ENCODE measurements at regions not wholly inside any gene's neighbourhood (a gene's known extent, or its start where the extent isn't known, plus 50 kb on each side); places are given as distances from the start of the nearest gene placed in this dataset.

DNA sequence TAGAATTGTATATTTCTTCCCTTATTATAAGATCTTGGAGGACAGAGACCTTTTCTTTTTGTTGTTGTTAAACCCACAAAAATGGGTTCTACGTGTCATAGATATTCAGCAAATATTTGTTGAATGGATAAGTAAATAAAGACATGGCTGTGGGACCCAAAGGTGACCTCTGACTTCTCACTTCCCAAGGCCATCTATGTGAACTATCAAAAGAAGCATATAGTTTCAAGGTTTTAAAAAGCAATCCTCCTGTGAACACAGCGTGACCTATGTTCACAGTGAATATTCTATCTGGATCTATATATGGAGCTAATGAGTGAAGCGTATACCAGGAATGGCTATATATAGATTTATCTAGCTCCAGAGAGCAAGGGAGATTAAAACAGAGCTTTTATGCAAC lies 312.8 kb upstream of the C11orf87 start:
- no peak for DNase-seq

DNA sequence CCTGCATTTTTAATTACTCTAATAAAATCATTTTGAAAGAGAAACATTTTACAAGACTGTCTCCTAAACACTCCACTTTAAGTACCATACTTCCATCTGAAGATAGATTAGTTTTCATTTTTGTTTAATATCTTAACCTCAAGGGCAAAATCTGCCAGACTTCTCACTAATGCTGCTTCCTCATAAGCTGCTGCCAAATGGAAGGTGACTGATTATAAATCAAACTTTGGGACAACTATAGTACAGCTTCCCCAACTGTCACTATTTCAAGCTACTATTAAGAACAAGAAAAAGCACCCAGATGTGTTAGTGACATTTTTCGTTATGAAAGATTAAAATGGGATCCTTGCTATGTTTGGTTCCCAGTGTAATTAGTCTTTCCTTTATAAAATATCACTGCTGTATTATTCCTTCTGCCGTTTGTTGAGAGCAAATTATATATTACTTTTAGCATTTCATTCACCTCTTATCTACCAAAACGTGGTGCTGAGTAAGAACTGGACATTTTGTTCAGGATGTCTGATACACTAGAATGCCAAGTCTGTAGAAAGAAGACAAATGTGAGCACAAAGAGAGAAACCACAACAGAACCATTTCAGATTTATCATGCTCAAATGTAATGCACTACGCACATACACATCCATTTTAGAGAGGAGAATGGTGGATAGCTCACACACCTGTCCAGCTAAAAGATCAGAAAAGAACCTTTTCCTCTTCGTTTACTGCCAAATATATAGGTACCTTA lies 312.2 kb upstream of the C11orf87 start:
- no peak for DNase-seq

DNA sequence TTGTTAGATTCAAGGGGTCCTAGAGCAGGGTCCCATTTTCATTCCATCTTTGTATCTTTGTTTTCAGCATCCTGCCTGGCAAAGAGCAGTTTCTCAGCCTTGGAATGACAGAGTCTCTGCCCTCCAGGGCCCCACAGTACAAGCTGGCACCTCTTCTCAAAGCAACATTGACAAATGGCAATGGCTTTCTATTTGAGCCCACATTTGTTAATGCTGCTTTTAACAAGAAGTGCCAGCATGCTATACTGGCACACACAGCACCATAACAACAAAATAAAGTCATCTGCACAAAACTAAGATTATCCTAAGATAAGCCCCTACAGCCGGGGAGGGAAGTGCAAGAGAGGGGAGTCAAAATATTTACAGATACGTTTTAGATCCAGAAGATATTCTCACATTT lies 309.7 kb upstream of the C11orf87 start:
- DNase-seq = no peak

DNA sequence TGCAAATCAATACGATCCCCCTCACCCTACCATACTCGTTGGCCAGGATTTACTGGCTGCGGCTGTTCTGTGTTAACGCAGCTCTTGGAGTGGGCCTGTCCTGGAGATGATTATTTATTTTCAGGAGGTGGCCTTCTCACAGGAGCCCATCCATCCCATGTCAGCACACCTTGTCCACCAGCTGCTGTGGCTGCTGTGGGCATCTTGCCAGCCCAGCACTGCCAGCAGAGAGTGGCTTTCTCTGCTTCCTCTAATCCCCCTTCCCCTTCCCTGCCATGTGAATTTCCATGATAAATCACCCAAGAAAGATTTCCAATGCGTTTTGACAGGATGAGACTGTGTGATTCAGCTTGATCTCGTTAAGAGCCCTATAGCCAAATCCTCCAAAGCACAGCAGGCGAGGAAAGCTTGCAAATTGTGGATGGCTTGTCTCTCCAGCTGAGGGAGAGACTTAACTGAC lies 309.1 kb upstream of the C11orf87 start:
- DNase-seq = no peak

DNA sequence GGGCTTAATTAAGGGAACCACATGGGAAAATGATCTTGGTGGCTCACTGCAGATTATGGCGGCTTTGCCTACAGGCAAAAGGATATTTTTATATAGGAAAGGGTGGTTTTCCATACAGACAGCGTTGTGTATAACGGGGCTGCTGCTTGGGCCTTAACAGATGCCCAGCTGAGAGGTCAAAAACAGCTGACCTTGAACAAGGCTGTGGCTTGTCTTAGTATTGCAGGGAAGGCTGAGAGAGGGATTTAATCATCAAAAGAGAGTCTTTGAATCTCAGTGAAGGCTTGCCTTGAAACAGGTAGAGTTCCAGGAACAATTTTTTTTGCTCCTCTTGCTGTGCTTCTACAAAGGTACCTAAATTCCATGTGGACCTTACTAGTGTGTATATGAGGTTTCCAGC lies 301.6 kb upstream of the C11orf87 start:
- DNase-seq = no peak

DNA sequence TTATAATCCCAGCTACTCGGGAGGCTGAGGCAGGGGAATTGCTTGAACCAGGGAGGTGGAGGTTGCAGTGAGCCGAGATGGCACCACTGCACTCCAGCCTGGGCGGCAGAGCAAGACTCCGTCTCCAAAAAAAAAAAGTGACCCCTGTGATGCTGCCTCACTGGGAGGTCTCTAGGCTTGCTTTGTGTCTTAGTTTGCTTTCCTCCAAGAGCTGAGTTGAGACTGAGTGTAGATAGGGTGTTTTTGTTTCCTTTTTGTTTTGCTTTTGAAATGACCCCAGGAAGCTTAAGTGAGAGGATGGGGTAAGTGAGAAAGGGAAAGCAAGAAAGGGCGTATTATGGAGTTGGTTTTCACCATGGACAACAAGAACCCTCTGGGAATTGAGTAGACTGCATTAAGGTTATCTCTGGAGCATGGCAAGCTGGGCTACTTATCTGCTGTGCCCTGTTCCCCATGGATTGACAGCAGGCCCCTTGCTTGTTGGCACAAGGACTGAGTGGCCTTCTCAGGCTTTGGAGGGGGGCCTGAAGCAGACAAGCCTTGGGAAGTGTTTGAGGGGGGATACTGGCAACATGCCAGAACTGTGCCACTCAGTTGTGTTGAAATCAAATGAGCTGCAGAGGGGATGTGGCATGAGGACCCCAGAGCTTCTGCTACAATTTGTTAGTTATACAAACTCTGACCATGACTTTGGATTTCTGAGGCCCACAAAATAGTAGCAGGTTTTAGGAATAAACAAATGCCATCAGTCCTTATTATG lies 300.6 kb upstream of the C11orf87 start:
- DNase-seq = no peak

DNA sequence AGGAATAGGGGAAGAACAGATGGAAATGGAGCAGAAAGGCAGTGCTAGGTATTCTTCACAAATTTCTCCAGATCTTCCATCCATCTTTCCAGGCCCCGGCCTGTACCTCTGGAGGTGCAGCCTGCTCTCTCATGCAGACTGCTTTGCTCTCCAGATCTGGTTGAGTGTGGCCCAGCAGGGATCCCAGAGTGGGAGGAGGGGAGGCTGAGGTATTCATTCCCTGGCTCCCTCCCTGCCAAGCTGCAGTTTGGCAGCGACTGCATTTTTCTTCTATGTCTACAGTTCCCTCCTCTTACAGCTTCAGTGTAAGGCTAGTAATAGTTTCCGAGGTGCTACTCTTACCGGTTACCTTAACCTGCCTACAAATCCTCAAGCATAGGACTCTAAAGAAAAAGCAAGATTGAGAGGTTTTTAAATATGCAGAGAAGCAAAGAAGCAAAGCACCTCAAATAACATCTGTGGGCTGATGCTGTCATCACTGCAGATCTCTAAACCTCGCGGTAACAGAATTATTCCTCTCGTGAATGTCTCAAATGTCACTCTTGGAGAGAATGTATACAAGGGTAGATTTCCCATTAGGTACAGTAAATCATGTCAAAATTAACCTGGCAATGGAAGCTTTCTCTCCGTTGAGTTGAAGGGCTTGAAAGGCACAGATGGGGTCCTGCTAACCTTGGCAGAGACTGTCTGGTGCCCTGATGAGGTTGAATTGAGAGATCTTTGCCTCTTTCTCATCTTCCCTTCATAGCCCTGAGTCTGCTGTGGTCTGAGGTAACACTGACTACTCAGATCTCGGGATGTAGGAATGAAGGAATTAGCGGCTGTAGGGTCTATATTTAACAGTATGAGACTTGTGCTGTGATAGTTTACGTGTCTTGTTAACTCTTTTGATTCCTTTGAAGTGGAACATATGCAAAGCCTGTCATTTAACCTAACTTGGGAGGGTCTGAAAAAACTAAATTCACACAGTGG lies 297.9 kb upstream of the C11orf87 start:
- DNase-seq = no peak

DNA sequence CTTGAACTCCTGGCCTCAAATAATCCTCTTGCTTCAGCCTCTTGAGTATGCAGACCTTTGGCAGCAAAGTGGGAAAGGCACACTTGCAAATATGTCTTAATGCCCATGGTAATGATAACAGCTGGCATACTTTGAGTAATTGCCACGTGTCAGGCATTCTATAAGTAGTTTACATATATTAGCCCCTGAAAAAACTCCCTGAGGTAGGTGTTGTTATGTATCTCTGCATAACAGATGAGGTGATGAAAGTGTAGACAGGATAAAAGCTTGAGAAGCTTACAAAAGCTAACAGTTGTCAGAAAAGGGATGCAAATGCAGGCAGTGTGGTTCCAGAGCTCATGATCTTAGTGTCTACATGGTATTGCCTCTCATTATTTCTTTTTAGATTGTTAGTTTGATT lies 291.1 kb upstream of the C11orf87 start:
- no peak for DNase-seq

DNA sequence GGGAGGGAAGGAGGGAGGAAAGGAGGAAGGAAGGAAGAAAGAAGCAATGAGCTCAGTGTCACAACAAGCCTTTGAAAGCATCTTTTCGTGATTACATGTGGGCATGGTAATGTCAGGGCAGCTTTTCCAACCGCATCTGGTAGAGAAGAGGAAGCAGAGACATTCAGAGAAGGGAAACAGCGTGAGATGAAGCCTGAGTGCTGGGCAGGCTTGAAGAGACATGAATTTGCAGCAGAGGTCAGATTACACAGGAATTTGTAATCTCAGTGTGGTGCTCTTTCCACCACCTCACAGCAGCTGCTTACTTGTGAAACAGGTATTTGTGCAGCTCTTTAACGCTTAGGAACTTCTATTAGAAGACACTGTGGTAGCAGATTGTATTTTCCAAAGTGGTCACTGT lies 289.5 kb upstream of the C11orf87 start:
- DNase-seq = no peak

DNA sequence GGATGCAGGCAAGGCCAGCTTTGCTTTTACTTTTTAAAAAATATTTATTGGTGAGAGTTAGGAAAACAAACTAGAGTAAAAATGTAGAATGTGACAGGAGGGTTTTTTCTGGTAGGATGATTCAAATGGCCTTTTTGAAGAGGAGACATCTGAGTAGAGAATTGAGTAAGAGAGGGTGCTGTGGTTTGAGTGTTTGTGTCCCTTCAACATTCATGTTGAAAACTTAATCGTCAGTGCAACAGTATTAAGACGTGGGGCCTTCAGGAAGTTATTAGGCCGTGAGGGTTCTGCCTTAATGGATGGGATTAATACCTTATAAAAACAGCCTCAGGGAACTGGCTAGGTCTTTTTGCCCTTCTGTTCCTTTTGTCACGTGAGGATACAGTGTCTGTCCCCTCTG lies 288.8 kb upstream of the C11orf87 start:
- DNase-seq = no peak

DNA sequence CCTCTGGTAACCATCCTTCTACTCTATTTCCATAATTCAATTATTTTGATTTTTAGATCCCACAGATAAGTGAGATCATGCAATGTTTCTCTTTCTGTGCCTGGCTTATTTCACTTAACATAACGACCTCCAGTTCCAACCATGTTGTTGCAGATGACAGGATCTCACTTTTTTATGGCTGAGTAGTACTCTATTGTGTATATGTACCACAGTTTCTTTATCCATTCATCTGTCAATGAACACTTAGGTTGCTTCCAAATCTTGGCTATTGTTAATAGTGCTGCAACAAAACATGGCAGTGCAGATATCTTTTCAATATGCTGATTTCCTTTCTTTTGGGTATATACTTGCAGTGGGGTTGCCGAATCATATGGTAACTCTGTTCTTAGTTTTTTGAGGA lies 286.4 kb upstream of the C11orf87 start:
- no peak for DNase-seq

DNA sequence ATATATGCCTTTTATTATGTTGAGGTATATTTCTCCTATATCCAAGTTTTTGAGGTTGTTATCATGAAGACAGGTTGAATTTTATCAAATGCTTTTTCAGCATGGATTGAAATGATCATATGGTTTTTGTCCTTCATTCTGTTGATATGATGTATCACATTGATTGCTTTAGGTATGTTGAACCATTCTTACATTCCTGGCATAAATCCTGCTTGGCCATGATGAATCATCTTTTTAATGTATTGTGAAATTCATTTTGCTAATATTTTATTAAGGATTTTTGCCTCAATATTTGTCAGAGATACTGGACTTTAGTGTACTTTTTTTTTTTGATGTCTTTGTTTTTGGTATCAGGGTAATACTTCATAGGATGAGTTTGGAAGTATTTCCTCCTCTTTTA lies 283.8 kb upstream of the C11orf87 start:
- no peak for DNase-seq

DNA sequence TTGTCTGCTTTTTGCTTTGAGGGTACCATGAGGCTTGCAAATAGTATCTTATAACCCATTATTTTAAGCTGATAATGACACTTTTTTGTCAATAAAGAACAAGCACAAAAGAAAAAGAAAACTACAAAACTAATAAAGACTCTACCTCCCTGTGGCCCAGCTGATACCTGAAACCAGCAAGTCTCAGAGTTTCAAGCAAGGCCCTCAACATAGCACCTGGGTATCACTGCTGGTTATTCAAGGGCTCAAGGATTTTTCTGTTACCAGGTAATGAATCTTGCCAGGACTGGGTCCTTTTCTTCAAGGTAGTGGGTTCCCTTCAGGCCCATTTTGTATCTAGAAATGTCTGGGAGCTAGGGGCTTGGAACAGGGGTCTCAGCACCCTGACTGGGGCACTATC lies 281.6 kb upstream of the C11orf87 start:
- no peak for DNase-seq

DNA sequence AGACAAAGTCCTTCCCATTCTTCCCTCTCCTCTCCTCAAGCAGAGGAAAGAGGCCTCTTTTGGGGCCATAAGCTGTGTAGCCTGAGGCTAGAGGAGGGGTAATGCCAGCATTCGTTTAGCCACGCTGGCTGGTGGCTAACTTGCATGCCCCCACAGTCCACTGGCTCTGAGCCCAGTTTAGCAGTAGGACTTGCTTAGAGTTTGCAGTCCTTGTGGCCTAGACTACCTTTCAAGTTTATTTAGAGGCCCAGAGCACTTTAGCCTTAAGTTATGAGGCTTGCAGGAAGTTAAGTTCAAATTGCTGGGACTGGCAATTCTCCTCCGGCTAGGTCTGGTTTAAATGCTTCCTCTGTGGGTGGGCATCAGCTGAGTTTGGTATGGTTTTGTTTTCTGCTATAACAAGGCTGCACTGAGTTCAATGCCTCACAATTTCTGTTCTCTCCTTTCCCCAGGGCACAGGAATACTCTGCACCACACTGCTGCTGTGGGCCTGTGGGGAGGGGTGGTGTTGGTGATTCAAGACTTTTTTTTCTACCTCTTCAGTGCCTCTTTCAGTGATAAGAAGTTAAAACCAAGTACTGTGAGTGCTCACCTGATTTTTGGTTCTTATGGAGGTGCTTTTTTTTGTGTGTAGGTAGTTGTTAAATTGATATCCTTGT lies 281.0 kb upstream of the C11orf87 start:
- DNase-seq = no peak

DNA sequence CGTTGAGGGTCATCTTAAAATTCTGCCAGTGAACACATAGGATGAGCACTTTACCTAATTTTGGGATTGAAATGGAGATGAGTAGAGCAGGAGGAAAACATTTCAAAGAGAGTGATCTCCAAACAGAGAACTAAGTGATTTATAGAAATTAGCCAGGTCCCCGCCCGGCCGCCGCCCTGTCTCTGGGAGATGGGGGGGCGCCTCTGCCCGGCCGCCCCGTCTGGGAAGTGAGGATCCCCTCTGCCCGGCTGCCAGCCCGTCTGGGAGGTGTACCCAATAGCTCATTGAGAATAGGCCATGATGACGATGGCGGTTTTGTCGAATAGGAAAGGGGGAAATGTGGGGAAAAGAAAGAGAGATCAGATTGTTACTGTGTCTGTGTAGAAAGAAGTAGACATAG lies 276.7 kb upstream of the C11orf87 start:
- no peak for DNase-seq

DNA sequence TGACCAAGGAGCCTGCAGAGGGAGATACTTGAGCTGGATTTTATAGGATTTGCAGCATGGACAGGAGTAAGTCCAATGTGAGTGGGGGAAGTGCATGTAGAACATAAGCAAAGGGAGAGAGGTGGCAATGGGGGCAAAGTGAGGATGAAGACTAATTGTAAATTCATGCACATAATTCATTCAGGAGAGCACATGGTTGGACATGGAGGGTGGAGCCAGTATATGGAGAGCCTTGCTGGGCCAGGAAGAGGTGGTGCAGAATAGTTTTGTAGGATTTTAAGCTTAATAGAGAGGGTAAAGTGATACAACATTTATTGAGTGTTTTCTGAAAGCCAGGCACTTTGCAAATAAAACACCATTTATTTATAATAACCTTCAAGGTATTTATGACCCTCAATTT lies 274.3 kb upstream of the C11orf87 start:
- no peak for DNase-seq

DNA sequence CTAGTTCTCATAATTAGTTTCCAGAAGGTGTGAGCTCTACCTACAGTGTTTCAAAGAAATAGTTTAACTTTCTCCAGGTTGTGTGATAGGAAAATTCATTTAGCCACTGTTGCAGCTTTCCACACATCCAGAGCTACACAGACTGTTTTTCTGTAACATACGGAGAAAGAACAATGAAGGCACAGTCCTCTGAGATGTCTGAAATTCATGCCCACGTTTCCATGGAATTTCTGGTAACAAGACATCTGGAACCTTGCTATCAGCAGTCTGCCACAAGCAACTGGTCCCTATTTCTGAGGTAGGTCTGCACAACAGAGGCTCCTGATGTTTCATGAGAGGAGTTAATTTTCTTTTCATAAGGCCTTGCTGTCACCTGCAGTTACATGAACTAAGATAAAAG lies 273.3 kb upstream of the C11orf87 start:
- no peak for DNase-seq

DNA sequence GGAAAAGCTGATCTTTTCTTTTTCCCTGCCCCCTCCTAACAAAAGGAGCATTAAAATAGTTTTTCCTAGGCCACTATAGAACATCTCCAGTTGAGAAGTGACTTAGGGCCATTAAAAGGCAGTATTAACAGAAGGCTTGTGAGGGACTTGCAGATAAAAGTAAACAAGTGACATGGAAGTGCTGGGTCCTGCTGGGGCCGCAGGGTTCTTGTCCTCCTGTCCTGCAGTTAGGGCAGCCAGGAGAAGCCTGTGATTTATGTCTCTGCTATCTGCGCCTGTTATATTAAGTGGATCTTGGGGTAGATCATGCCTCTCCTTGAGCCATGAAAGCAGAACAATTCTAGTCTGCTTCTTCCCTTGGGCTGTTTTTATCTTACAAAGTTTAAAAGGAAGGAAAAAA lies 271.4 kb upstream of the C11orf87 start:
- no peak for DNase-seq

DNA sequence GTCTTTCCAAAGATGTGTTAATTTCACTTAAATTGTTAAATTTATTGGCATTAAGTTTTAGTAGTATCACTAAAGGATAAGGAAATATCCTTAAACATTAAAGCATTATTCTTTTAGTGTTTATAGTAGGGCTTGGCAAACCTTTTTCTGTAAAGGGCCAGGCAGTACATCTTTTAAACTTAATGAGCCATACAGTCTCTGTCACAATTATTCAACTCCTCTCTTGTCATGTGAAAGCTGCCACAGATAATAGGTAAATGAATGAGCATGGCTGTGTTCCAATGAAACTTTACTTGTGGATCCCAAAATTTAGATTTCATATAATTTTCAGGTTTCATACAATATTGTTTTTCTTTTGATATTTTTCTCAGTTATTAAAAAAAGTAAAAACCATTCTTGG lies 268.2 kb upstream of the C11orf87 start:
- DNase-seq = no peak

DNA sequence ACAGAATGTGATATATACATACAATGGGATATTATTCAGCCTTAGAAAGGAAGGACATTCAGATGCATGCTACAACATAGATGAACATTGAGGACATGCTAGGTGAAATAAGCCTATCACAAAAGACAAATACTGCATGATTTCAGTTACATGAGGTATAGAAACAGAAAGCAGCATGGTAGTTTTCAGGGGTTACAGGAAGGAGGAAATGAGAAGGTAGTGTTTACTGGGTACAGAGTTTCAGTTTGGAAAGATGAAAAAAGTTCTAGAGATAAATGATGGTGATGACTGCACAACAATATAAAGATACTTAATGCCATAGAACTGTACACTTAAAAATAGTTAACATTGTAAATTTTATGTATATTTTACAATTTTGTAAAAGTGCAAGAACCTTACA lies 266.7 kb upstream of the C11orf87 start:
- no peak for DNase-seq

DNA sequence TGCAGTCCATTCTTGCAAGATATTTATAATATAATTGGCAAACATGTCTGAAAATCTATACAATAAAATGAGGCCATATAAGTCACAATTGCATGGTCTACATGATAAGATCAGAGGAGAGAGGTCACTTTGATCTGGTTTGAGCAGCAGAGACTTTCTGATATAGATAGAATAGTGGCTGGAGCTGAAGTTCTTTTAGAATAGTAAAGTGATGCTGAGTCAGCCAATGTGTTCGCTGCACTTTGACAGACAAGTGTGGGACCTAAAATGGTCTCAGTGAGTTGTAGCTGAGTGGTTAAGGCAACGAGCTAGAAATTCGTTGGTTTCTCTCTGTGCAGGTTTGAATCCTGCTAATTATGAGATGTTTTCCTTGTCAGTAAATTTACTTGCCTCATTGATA lies 257.0 kb upstream of the C11orf87 start:
- no peak for DNase-seq

DNA sequence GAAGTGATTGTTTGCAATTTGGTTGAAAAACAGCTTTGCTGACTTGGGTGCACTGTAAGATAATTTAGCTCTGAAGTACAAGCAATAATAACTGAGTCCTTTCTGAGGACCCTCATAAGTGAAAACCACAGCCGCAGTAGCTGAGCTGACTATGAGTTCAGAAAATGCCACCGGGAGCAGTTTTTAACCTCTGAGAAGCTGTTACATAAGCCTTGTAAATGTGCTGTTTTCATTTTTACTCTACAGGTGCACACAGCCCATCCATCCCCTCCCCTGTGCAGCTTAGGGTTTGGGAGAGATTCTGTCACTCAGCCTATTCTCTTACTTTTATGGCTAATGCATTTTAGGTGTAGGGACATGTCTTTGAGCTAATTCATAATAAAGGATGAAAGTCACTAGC lies 255.5 kb upstream of the C11orf87 start:
- no peak for DNase-seq

DNA sequence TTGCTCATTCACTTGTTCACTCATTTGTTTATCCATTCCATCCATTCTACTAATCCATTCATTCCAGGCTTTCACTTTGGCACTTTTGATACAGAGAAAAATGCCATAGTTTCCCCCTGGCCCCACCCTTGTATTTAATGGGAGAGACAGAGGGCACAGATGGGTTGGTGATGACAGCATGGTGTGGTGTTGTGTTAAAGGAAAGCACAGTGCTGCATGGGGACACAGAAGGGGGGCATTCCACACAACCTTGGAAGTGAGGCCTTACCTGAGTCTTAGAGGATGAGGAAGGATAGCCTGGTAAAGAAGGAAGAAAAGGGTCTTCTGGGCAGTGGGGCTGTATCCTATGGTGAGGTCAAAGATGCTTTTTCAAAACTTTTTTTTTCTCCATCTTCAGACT lies 248.5 kb upstream of the C11orf87 start:
- no peak for DNase-seq
